Thyroid gland (tissue), 4 donors: ENCODE measurements at regions not wholly inside any gene's neighbourhood (a gene's known extent, or its start where the extent isn't known, plus 50 kb on each side); places are given as distances from the start of the nearest gene placed in this dataset.

ENCODE experiments used
- CTCF ChIP-seq, 6 experiments: fragments of 200-600 bp in 3 of 6; fragments of 450-650 bp in 3 of 6; sonication (generic) in 3 of 6; IDR thresholded peaks; one replicate each; pipeline ENCODE4 v1.5.1; 2016 to 2019; ENCODE audit warnings: antibody characterized with exemption in 6 of 6, mild to moderate bottlenecking in 2 of 6, inconsistent platforms in 1 of 6, moderate library complexity in 1 of 6
- POLR2A ChIP-seq, 2 donors: fragments of 450-650 bp; IDR thresholded peaks; one replicate each; pipeline ENCODE4 v1.6.1; 2017; ENCODE audit warnings: antibody characterized with exemption in 2 of 2, mild to moderate bottlenecking in 2 of 2, moderate library complexity in 1 of 2

- TF ChIP-seq CTCF (IDR thresholded peaks at IDR 0.05) (no peak), POLR2A (IDR thresholded peaks at IDR 0.05) (no peak)
These were observed 886.1 kb downstream of the SORCS1 start for GRCh38 chr10:106278383-106278782.
